GM18505 (cell line): ENCODE measurements at regions not wholly inside any gene's neighbourhood (a gene's known extent, or its start where the extent isn't known, plus 50 kb on each side); places are given as distances from the start of the nearest gene placed in this dataset.

Source experiments
- ATAC-seq: cut with Tn5 transposase; IDR thresholded peaks from one replicate; pipeline ENCODE4 v1.9.1; 2021; ENCODE audit not compliant: unreplicated experiment
- POLR2A ChIP-seq: IDR thresholded peaks from 4 replicates; pipeline ENCODE4 v1.6.1; 2011; ENCODE audit warnings: borderline replicate concordance; ENCODE audit not compliant: insufficient read depth, insufficient read length; ENCODE audit errors: extremely low read depth

- no peak for ATAC-seq
- no peak for TF ChIP-seq POLR2A
Observed at GRCh38 chr3:145952536-145952935, 208.4 kb downstream of the PLOD2 start.

GRCh38 chr3:145953316-145953715, 207.7 kb downstream of the PLOD2 start:
- TF ChIP-seq POLR2A: no peak
- ATAC-seq: no peak

- no peak for TF ChIP-seq POLR2A
- ATAC-seq: no peak
Observed at GRCh38 chr3:145959457-145960088, 201.4 kb downstream of the PLOD2 start.

GRCh38 chr3:145963111-145963510, 197.9 kb downstream of the PLOD2 start:
- ATAC-seq: no peak
- TF ChIP-seq POLR2A: no peak

GRCh38 chr3:145967043-145967442, 193.9 kb downstream of the PLOD2 start:
- TF ChIP-seq POLR2A: no peak
- ATAC-seq: no peak

GRCh38 chr3:145971186-145971585, 189.8 kb downstream of the PLOD2 start:
- TF ChIP-seq POLR2A: no peak
- ATAC-seq: no peak

GRCh38 chr3:145972851-145973250, 188.1 kb downstream of the PLOD2 start:
- no peak for ATAC-seq
- no peak for TF ChIP-seq POLR2A

GRCh38 chr3:145981056-145981455, 179.9 kb downstream of the PLOD2 start:
- no peak for TF ChIP-seq POLR2A
- ATAC-seq: no peak

GRCh38 chr3:145983101-145983500, 177.9 kb downstream of the PLOD2 start:
- no peak for TF ChIP-seq POLR2A
- ATAC-seq: no peak
